ENCODE measurements at regions not wholly inside any gene's neighbourhood (a gene's known extent, or its start where the extent isn't known, plus 50 kb on each side); places are given as distances from the start of the nearest gene placed in this dataset.

- no peak for DNase-seq (ENCODE audit: extremely low read depth, insufficient read length)
Observed at GRCh38 chr1:54463259-54464030, 57.3 kb upstream of the SSBP3 start.

GRCh38 chr1:54462597-54463258 is 56.5 kb upstream of the SSBP3 start:
- no peak for TF ChIP-seq CTCF (IDR thresholded peaks at IDR 0.05; ENCODE audit: insufficient read depth, low read length, poor library complexity, severe bottlenecking)
- no peak for DNase-seq (ENCODE audit: extremely low read depth, insufficient read length)
- H3K36me3 ChIP-seq (ENCODE audit: control insufficient read depth, insufficient read depth, low read length): no peaks in the 10 kb centered on the region
- no peak overlapping the region for H3K4me3 ChIP-seq (replicated peaks; ENCODE audit: low read depth, low read length)
- no peaks in the 10 kb centered on the region for H3K27me3 ChIP-seq (replicated peaks; ENCODE audit: control insufficient read depth, insufficient read depth, low read length)

More at GRCh38 chr1:54463259-54464030, 57.3 kb upstream of the SSBP3 start:
- Histone ChIP-seq H3K27me3 (replicated peaks; ENCODE audit: control insufficient read depth, insufficient read depth, low read length) (no peaks in the 10 kb centered on the region), H3K4me3 (replicated peaks; ENCODE audit: low read depth, low read length) (no peak overlapping the region), H3K36me3 (ENCODE audit: control insufficient read depth, insufficient read depth, low read length) (no peaks in the 10 kb centered on the region)
- TF ChIP-seq CTCF (IDR thresholded peaks at IDR 0.05; ENCODE audit: insufficient read depth, low read length, poor library complexity, severe bottlenecking): no peak

- no peak for DNase-seq (ENCODE audit: extremely low read depth, insufficient read length)
- no peak for TF ChIP-seq CTCF (IDR thresholded peaks at IDR 0.05; ENCODE audit: insufficient read depth, low read length, poor library complexity, severe bottlenecking)
- Histone ChIP-seq H3K36me3 (ENCODE audit: control insufficient read depth, insufficient read depth, low read length) (no peaks in the 10 kb centered on the region), H3K4me3 (replicated peaks; ENCODE audit: low read depth, low read length) (no peak overlapping the region), H3K27me3 (replicated peaks; ENCODE audit: control insufficient read depth, insufficient read depth, low read length) (no peaks in the 10 kb centered on the region)
Observed at GRCh38 chr1:54461731-54462596, 55.8 kb upstream of the SSBP3 start.

GRCh38 chr1:54460861-54461387 is 54.7 kb upstream of the SSBP3 start:
- DNase-seq (ENCODE audit: extremely low read depth, insufficient read length): no peak
- no peak for TF ChIP-seq CTCF (IDR thresholded peaks at IDR 0.05; ENCODE audit: insufficient read depth, low read length, poor library complexity, severe bottlenecking)
- no peak overlapping the region for H3K4me3 ChIP-seq (replicated peaks; ENCODE audit: low read depth, low read length)

GRCh38 chr1:54460351-54460750 is 54.2 kb upstream of the SSBP3 start:
- DNase-seq (ENCODE audit: extremely low read depth, insufficient read length): no peak
- Histone ChIP-seq H3K4me3 (replicated peaks; ENCODE audit: low read depth, low read length) (no peak overlapping the region), H3K36me3 (ENCODE audit: control insufficient read depth, insufficient read depth, low read length) (no peaks in the 10 kb centered on the region), H3K27me3 (replicated peaks; ENCODE audit: control insufficient read depth, insufficient read depth, low read length) (no peaks in the 10 kb centered on the region)
- TF ChIP-seq CTCF (IDR thresholded peaks at IDR 0.05; ENCODE audit: insufficient read depth, low read length, poor library complexity, severe bottlenecking): no peak

More at GRCh38 chr1:54460861-54461387, 54.7 kb upstream of the SSBP3 start:
- Histone ChIP-seq H3K36me3 (ENCODE audit: control insufficient read depth, insufficient read depth, low read length) (no peaks in the 10 kb centered on the region), H3K27me3 (replicated peaks; ENCODE audit: control insufficient read depth, insufficient read depth, low read length) (no peaks in the 10 kb centered on the region)

All from GM06990 (cell line).